ENCODE measurements at regions not wholly inside any gene's neighbourhood (a gene's known extent, or its start where the extent isn't known, plus 50 kb on each side); places are given as distances from the start of the nearest gene placed in this dataset.

- 85 to 92% (median 88%) methylated on average over 5 of the region's 5 CpGs for WGBS, 3 donors
- DNase-seq = no peak
- no peak overlapping the region for H3K27ac ChIP-seq
- no peak overlapping the region for H3K4me3 ChIP-seq
- TF ChIP-seq POLR2A (IDR thresholded peaks at IDR 0.05) (no peak), EP300 (IDR thresholded peaks at IDR 0.05) (no peak), CTCF (IDR thresholded peaks at IDR 0.05) (no peak)
- H3K9me3 ChIP-seq = no peaks in the 10 kb centered on the region
- H3K4me1 ChIP-seq (ENCODE audit: insufficient read depth) = no peaks in the 10 kb centered on the region
- intact Hi-C loops (cut with DNase I) = no loop called here
- H3K36me3 ChIP-seq = no peaks in the 10 kb centered on the region
- no peaks in the 10 kb centered on the region for H3K27me3 ChIP-seq
Measured at GRCh38 chr2:129176375-129176774, 803.1 kb upstream of the RAB6C start.

GRCh38 chr2:129178356-129178755, 801.1 kb upstream of the RAB6C start:
- intact Hi-C loops (cut with DNase I) = no loop called here
- no peaks in the 10 kb centered on the region for H3K36me3 ChIP-seq
- no peaks in the 10 kb centered on the region for H3K9me3 ChIP-seq
- H3K4me3 ChIP-seq = no peak overlapping the region
- H3K27ac ChIP-seq = no peak overlapping the region
- H3K27me3 ChIP-seq = no peaks in the 10 kb centered on the region
- H3K4me1 ChIP-seq (ENCODE audit: insufficient read depth) = no peaks in the 10 kb centered on the region
- DNase-seq = no peak
- 64 to 70% (median 68%) methylated on average over 7 of the region's 7 CpGs for WGBS, 3 donors
- TF ChIP-seq CTCF (IDR thresholded peaks at IDR 0.05) (no peak), EP300 (IDR thresholded peaks at IDR 0.05) (no peak), POLR2A (IDR thresholded peaks at IDR 0.05) (no peak)

GRCh38 chr2:129179199-129179598, 800.3 kb upstream of the RAB6C start:
- no peaks in the 10 kb centered on the region for H3K9me3 ChIP-seq
- no peak overlapping the region for H3K4me3 ChIP-seq
- no peak for DNase-seq
- intact Hi-C loops (cut with DNase I) = no loop called here
- no peaks in the 10 kb centered on the region for H3K27me3 ChIP-seq
- no peaks in the 10 kb centered on the region for H3K36me3 ChIP-seq
- no peak for TF ChIP-seq POLR2A (IDR thresholded peaks at IDR 0.05)
- no peak for TF ChIP-seq CTCF (IDR thresholded peaks at IDR 0.05)
- no peak for TF ChIP-seq EP300 (IDR thresholded peaks at IDR 0.05)
- no peak overlapping the region for H3K27ac ChIP-seq
- H3K4me1 ChIP-seq (ENCODE audit: insufficient read depth) = no peaks in the 10 kb centered on the region
- WGBS, 3 donors = 84 to 100% (median 93%) methylated on average over 3 of the region's 3 CpGs

- Histone ChIP-seq H3K4me1 (ENCODE audit: insufficient read depth) (no peaks in the 10 kb centered on the region), H3K27ac (no peak overlapping the region), H3K36me3 (no peaks in the 10 kb centered on the region), H3K9me3 (no peaks in the 10 kb centered on the region), H3K27me3 (no peaks in the 10 kb centered on the region), H3K4me3 (no peak overlapping the region)
- whole genome bisulfite sequencing, 3 donors = 51 to 65% (median 52%) methylated on average over 5 of the region's 5 CpGs
- DNase-seq = no peak
- TF ChIP-seq EP300 (IDR thresholded peaks at IDR 0.05) = no peak
- no peak for TF ChIP-seq CTCF (IDR thresholded peaks at IDR 0.05)
- no peak for TF ChIP-seq POLR2A (IDR thresholded peaks at IDR 0.05)
- intact Hi-C loops (cut with DNase I) = no loop called here
Measured at GRCh38 chr2:129180124-129180716, 799.2 kb upstream of the RAB6C start.

All from ovary (tissue), 7 donors.